ENCODE measurements at regions not wholly inside any gene's neighbourhood (a gene's known extent, or its start where the extent isn't known, plus 50 kb on each side); places are given as distances from the start of the nearest gene placed in this dataset.

- TF ChIP-seq CTCF (IDR thresholded peaks at IDR 0.05) = no peak
- no peak for TF ChIP-seq POLR2A (IDR thresholded peaks at IDR 0.05)
- no peak for TF ChIP-seq POLR2AphosphoS5 (IDR thresholded peaks at IDR 0.05)
Measured at GRCh38 chr6:25024821-25025220, 89.1 kb upstream of the RIPOR2 start.
